Activated T-helper 1 cell treated with anti-CD3 and anti-CD28 coated beads, Interleukin-12 subunit alpha, Interleukin-12 subunit beta, Interleukin-2, Interleukin-4 antibody, amounts not matched to agents 30 ng/mL and 10 ng/mL and 1 ng/mL, durations not matched to agents 14 hours and 24 hours and 36 hours (primary cell): ENCODE measurements at regions not wholly inside any gene's neighbourhood (a gene's known extent, or its start where the extent isn't known, plus 50 kb on each side); places are given as distances from the start of the nearest gene placed in this dataset.

Experiments used
- DNase-seq: peaks from one replicate; pipeline ENCODE4 v3.0.0; 2021; ENCODE audit warnings: low spot score
- H3K27ac Mint-ChIP-seq: one replicate; pipeline ENCODE4 v1.8.0; 2021; ENCODE audit warnings: mild to moderate bottlenecking, mixed read lengths
- H3K27me3 Mint-ChIP-seq: one replicate; pipeline ENCODE4 v1.8.0; 2022; ENCODE audit warnings: mild to moderate bottlenecking, moderate library complexity, mixed read lengths; ENCODE audit not compliant: insufficient read depth
- H3K36me3 Mint-ChIP-seq: one replicate; pipeline ENCODE4 v1.8.0; 2021; ENCODE audit warnings: low read depth, mixed read lengths
- H3K4me1 Mint-ChIP-seq: one replicate; pipeline ENCODE4 v1.8.0; 2021; ENCODE audit warnings: low read depth, mixed read lengths
- H3K4me3 Mint-ChIP-seq: one replicate; pipeline ENCODE4 v1.8.0; 2021; ENCODE audit warnings: mild to moderate bottlenecking, moderate library complexity, mixed read lengths
- H3K9me3 Mint-ChIP-seq: one replicate; pipeline ENCODE4 v1.8.0; 2021; ENCODE audit warnings: mixed read lengths
- intact Hi-C: fragments of 100-400 bp; cut with micrococcal nuclease; formaldehyde crosslinking; loops from one replicate; pipeline ENCODE4 v1.15.1; 2024

GRCh38 chr18:33918571-33918970 is 306.1 kb downstream of the NOL4 start:
- Mint-ChIP-seq H3K4me3 (no peak overlapping the region), H3K27me3 (no peaks in the 10 kb centered on the region), H3K27ac (no peak overlapping the region), H3K9me3 (peaks cover 3% of the 10 kb centered on the region), H3K36me3 (no peaks in the 10 kb centered on the region), H3K4me1 (no peaks in the 10 kb centered on the region)
- intact Hi-C loops: no loop called here
- DNase-seq: no peak

GRCh38 chr18:33916200-33916599 is 308.5 kb downstream of the NOL4 start:
- intact Hi-C loops: no loop called here
- Mint-ChIP-seq H3K36me3 (no peaks in the 10 kb centered on the region), H3K27me3 (no peaks in the 10 kb centered on the region), H3K27ac (no peak overlapping the region), H3K9me3 (no peaks in the 10 kb centered on the region), H3K4me1 (no peaks in the 10 kb centered on the region), H3K4me3 (no peak overlapping the region)
- no peak for DNase-seq

- no peaks in the 10 kb centered on the region for H3K4me1 Mint-ChIP-seq
- intact Hi-C loops: no loop called here
- DNase-seq: no peak
- no peak overlapping the region for H3K4me3 Mint-ChIP-seq
- H3K27ac Mint-ChIP-seq: no peak overlapping the region
- no peaks in the 10 kb centered on the region for H3K27me3 Mint-ChIP-seq
- no peaks in the 10 kb centered on the region for H3K9me3 Mint-ChIP-seq
- no peaks in the 10 kb centered on the region for H3K36me3 Mint-ChIP-seq
Measured at GRCh38 chr18:33914399-33914798, 310.3 kb downstream of the NOL4 start.

GRCh38 chr18:33906046-33906445 is 318.7 kb downstream of the NOL4 start:
- intact Hi-C loops: no loop called here
- Mint-ChIP-seq H3K4me1 (no peaks in the 10 kb centered on the region), H3K36me3 (no peaks in the 10 kb centered on the region), H3K9me3 (peaks cover 36% of the 10 kb centered on the region), H3K27me3 (no peaks in the 10 kb centered on the region), H3K27ac (no peak overlapping the region), H3K4me3 (no peak overlapping the region)
- no peak for DNase-seq

- DNase-seq: no peak
- H3K4me1 Mint-ChIP-seq: no peaks in the 10 kb centered on the region
- no peak overlapping the region for H3K27ac Mint-ChIP-seq
- H3K4me3 Mint-ChIP-seq: no peak overlapping the region
- no peaks in the 10 kb centered on the region for H3K27me3 Mint-ChIP-seq
- peaks cover 51% of the 10 kb centered on the region for H3K9me3 Mint-ChIP-seq
- intact Hi-C loops: no loop called here
- no peaks in the 10 kb centered on the region for H3K36me3 Mint-ChIP-seq
Measured at GRCh38 chr18:33901894-33902512, 322.7 kb downstream of the NOL4 start.

- Mint-ChIP-seq H3K9me3 (peaks cover 50% of the 10 kb centered on the region), H3K27ac (no peak overlapping the region), H3K27me3 (no peaks in the 10 kb centered on the region), H3K4me1 (no peaks in the 10 kb centered on the region), H3K4me3 (no peak overlapping the region), H3K36me3 (no peaks in the 10 kb centered on the region)
- DNase-seq: no peak
- intact Hi-C loops: no loop called here
Measured at GRCh38 chr18:33900638-33901037, 322.6 kb downstream of the ASXL3 start.

- DNase-seq: no peak
- peaks cover 34% of the 10 kb centered on the region for H3K9me3 Mint-ChIP-seq
- no peaks in the 10 kb centered on the region for H3K27me3 Mint-ChIP-seq
- intact Hi-C loops: no loop called here
- no peaks in the 10 kb centered on the region for H3K36me3 Mint-ChIP-seq
- H3K27ac Mint-ChIP-seq: no peak overlapping the region
- no peaks in the 10 kb centered on the region for H3K4me1 Mint-ChIP-seq
- H3K4me3 Mint-ChIP-seq: no peak overlapping the region
Measured at GRCh38 chr18:33898427-33898826, 320.4 kb downstream of the ASXL3 start.

- intact Hi-C loops: no loop called here
- Mint-ChIP-seq H3K4me3 (no peak overlapping the region), H3K9me3 (peaks cover 9% of the 10 kb centered on the region), H3K27ac (no peak overlapping the region), H3K27me3 (no peaks in the 10 kb centered on the region), H3K36me3 (no peaks in the 10 kb centered on the region), H3K4me1 (no peaks in the 10 kb centered on the region)
- no peak for DNase-seq
Measured at GRCh38 chr18:33878213-33878612, 300.2 kb downstream of the ASXL3 start.

GRCh38 chr18:33875029-33875565 is 297.1 kb downstream of the ASXL3 start:
- no peak for DNase-seq
- Mint-ChIP-seq H3K36me3 (no peaks in the 10 kb centered on the region), H3K4me3 (no peak overlapping the region), H3K27ac (no peak overlapping the region), H3K4me1 (no peaks in the 10 kb centered on the region), H3K9me3 (peaks cover 3% of the 10 kb centered on the region), H3K27me3 (no peaks in the 10 kb centered on the region)
- intact Hi-C loops: no loop called here

- H3K27ac Mint-ChIP-seq: no peak overlapping the region
- no peak for DNase-seq
- no peaks in the 10 kb centered on the region for H3K4me1 Mint-ChIP-seq
- peaks cover 3% of the 10 kb centered on the region for H3K9me3 Mint-ChIP-seq
- H3K4me3 Mint-ChIP-seq: no peak overlapping the region
- intact Hi-C loops: no loop called here
- no peaks in the 10 kb centered on the region for H3K27me3 Mint-ChIP-seq
- no peaks in the 10 kb centered on the region for H3K36me3 Mint-ChIP-seq
Measured at GRCh38 chr18:33873112-33873511, 295.1 kb downstream of the ASXL3 start.

- H3K4me3 Mint-ChIP-seq: no peak overlapping the region
- peaks cover 1% of the 10 kb centered on the region for H3K9me3 Mint-ChIP-seq
- H3K27ac Mint-ChIP-seq: no peak overlapping the region
- DNase-seq: no peak
- H3K27me3 Mint-ChIP-seq: no peaks in the 10 kb centered on the region
- H3K36me3 Mint-ChIP-seq: no peaks in the 10 kb centered on the region
- no peaks in the 10 kb centered on the region for H3K4me1 Mint-ChIP-seq
- intact Hi-C loops: no loop called here
Measured at GRCh38 chr18:33871363-33872025, 293.5 kb downstream of the ASXL3 start.

- Mint-ChIP-seq H3K27me3 (no peaks in the 10 kb centered on the region), H3K4me1 (no peaks in the 10 kb centered on the region), H3K9me3 (no peaks in the 10 kb centered on the region), H3K27ac (no peak overlapping the region), H3K4me3 (no peak overlapping the region), H3K36me3 (no peaks in the 10 kb centered on the region)
- no peak for DNase-seq
- intact Hi-C loops: no loop called here
Measured at GRCh38 chr18:33870059-33870458, 292.0 kb downstream of the ASXL3 start.

- H3K4me3 Mint-ChIP-seq: no peak overlapping the region
- H3K36me3 Mint-ChIP-seq: no peaks in the 10 kb centered on the region
- DNase-seq: no peak
- no peak overlapping the region for H3K27ac Mint-ChIP-seq
- H3K4me1 Mint-ChIP-seq: no peaks in the 10 kb centered on the region
- intact Hi-C loops: no loop called here
- peaks cover 15% of the 10 kb centered on the region for H3K9me3 Mint-ChIP-seq
- H3K27me3 Mint-ChIP-seq: no peaks in the 10 kb centered on the region
Measured at GRCh38 chr18:33866386-33866785, 288.4 kb downstream of the ASXL3 start.
